ENCODE measurements at regions not wholly inside any gene's neighbourhood (a gene's known extent, or its start where the extent isn't known, plus 50 kb on each side); places are given as distances from the start of the nearest gene placed in this dataset.

GRCh38 chr15:35743321-35743720 lies 197.4 kb upstream of the DPH6 start:
- Histone ChIP-seq H3K56ac (ENCODE audit: insufficient read length, low read depth, low read length) (no peak overlapping the region), H4K91ac (ENCODE audit: insufficient read length, low read depth, low read length) (no peak overlapping the region), H3K4ac (ENCODE audit: low read depth, low read length) (no peak overlapping the region), H3K14ac (ENCODE audit: insufficient read depth, low read length) (no peak overlapping the region), H2BK20ac (ENCODE audit: low read depth, low read length, poor library complexity, severe bottlenecking) (no peak overlapping the region), H3T11ph (ENCODE audit: low read length) (no peak overlapping the region), H2BK5ac (ENCODE audit: insufficient read length, low read length) (no peak overlapping the region), H3K4me1 (ENCODE audit: insufficient read depth, low read length) (no peaks in the 10 kb centered on the region; the same call in 1 of the 2 replicates), H3K9ac (ENCODE audit: extremely low read depth, insufficient read length, low read length) (no peak overlapping the region), H4K5ac (ENCODE audit: insufficient read length, low read depth, low read length) (no peak overlapping the region), H3K27me3 (ENCODE audit: insufficient read depth, low read length) (no peaks in the 10 kb centered on the region), H2AFZ (ENCODE audit: low read length) (no peak overlapping the region), H3K4me2 (ENCODE audit: insufficient read depth, insufficient read length, low read length) (no peak overlapping the region), H3K18ac (ENCODE audit: insufficient read length, low read depth, low read length) (no peak overlapping the region), H3K23ac (ENCODE audit: insufficient read length, low read depth, low read length) (no peak overlapping the region), H2BK12ac (ENCODE audit: insufficient read length, low read depth, low read length) (no peak overlapping the region), H3K79me2 (ENCODE audit: insufficient read depth, low read length) (no peaks in the 10 kb centered on the region), H2BK120ac (ENCODE audit: low read depth, low read length, poor library complexity, severe bottlenecking) (no peak overlapping the region), H3K23me2 (ENCODE audit: insufficient read length, low read depth, low read length, poor library complexity, severe bottlenecking) (no peaks in the 10 kb centered on the region), H3K9me3 (ENCODE audit: control insufficient read depth, low read depth, low read length) (no peaks in the 10 kb centered on the region), H4K8ac (replicated peaks; ENCODE audit: insufficient read length, low read depth, low read length) (no peak overlapping the region), H3K79me1 (ENCODE audit: insufficient read depth, low read depth, low read length, poor library complexity, severe bottlenecking) (no peaks in the 10 kb centered on the region), H2AK5ac (ENCODE audit: insufficient read length, low read length) (no peak overlapping the region), H3K27ac (ENCODE audit: insufficient read length, low read depth, low read length) (no peak overlapping the region), H2BK15ac (ENCODE audit: low read depth, low read length) (no peak overlapping the region), H4K20me1 (ENCODE audit: control insufficient read depth, insufficient read depth, insufficient read length) (no peaks in the 10 kb centered on the region)
- TF ChIP-seq CTCF (conservative IDR thresholded peaks at IDR 0.05) = no peak
- no peak for DNase-seq
- Mint-ChIP-seq H3K4me3 (no peak overlapping the region), H3K36me3 (ENCODE audit: insufficient read depth in 1 of 3, low read depth in 3 of 3) (peaks cover 0 to 5% (median 4%) of the 10 kb centered on the region in 3 experiments; a peak in 3 of 7 replicates), H3K27ac (no peak overlapping the region), H3K27me3 (ENCODE audit: low read depth) (no peaks in the 10 kb centered on the region), H3K4me1 (peaks cover 3 to 8% of the 10 kb centered on the region in 2 experiments; a peak in 3 of 4 replicates), H3K9me3 (peaks cover 2% of the 10 kb centered on the region in 2 experiments; a peak in 3 of 5 replicates)
- WGBS (ENCODE audit: extremely low coverage, insufficient read length, low lambda C conversion rate) = no CpG with 5 or more reads among the region's 1 CpG

Measured in H9 (cell line).